Astrocyte (in vitro differentiated cells and primary cell): ENCODE measurements at regions not wholly inside any gene's neighbourhood (a gene's known extent, or its start where the extent isn't known, plus 50 kb on each side); places are given as distances from the start of the nearest gene placed in this dataset.

ENCODE experiments used
- DNase-seq: peaks from one replicate; pipeline ENCODE4 v3.0.0-alpha.2; 2010; ENCODE audit warnings: low read depth
- FAIRE-seq: peaks from 2 replicates; lab custom pipeline; 2011; peaks lifted over from hg19 to GRCh38; lab: Jason Lieb, UNC
- H2AFZ ChIP-seq: 2 replicates; pipeline ENCODE4 v1.6.0; 2012; ENCODE audit warnings: low read depth, low read length, inconsistent platforms
- H3K27ac ChIP-seq: 2 replicates; pipeline ENCODE4 v1.5.1; 2011; ENCODE audit warnings: low read depth, low read length, inconsistent platforms
- H3K27me3 ChIP-seq: 2 replicates; pipeline ENCODE4 v1.6.0; 2011; ENCODE audit warnings: low read length, inconsistent platforms; ENCODE audit not compliant: insufficient read depth
- H3K36me3 ChIP-seq: 2 replicates; pipeline ENCODE4 v1.5.1; 2011; ENCODE audit warnings: low read length, inconsistent platforms; ENCODE audit not compliant: insufficient read depth
- H3K4me1 ChIP-seq: 2 replicates; pipeline ENCODE4 v1.5.1; 2011; ENCODE audit warnings: low read length, inconsistent platforms; ENCODE audit not compliant: insufficient read depth
- H3K4me2 ChIP-seq: 2 replicates; pipeline ENCODE4 v1.6.0; 2012; ENCODE audit warnings: low read length, inconsistent platforms
- H3K4me3 ChIP-seq: 2 replicates; pipeline ENCODE4 v1.5.1; 2011; ENCODE audit warnings: low read depth, mild to moderate bottlenecking, low read length, inconsistent platforms; ENCODE audit not compliant: insufficient read depth
- H3K79me2 ChIP-seq: 2 replicates; pipeline ENCODE4 v1.6.0; 2012; ENCODE audit warnings: mild to moderate bottlenecking, low read length, inconsistent platforms; ENCODE audit not compliant: insufficient read depth
- H3K9ac ChIP-seq: 2 replicates; pipeline ENCODE4 v1.6.0; 2012; ENCODE audit warnings: mild to moderate bottlenecking, low read length, inconsistent platforms
- H3K9me3 ChIP-seq: 2 replicates; pipeline ENCODE4 v1.5.1; 2012; ENCODE audit warnings: low read depth, mild to moderate bottlenecking, low read length, inconsistent platforms; ENCODE audit not compliant: insufficient read depth
- H4K20me1 ChIP-seq: 2 replicates; pipeline ENCODE4 v1.6.0; 2012; ENCODE audit warnings: low read length, inconsistent platforms; ENCODE audit not compliant: insufficient read depth
- H3K27ac Mint-ChIP-seq: one replicate; pipeline ENCODE4 v1.8.0; 2021; ENCODE audit warnings: mild to moderate bottlenecking, mixed read lengths; ENCODE audit not compliant: unreplicated experiment
- H3K27me3 Mint-ChIP-seq: one replicate; pipeline ENCODE4 v1.8.0; 2021; ENCODE audit warnings: low read depth, mixed read lengths; ENCODE audit not compliant: unreplicated experiment
- H3K36me3 Mint-ChIP-seq: one replicate; pipeline ENCODE4 v1.8.0; 2021; ENCODE audit warnings: low read depth, mixed read lengths; ENCODE audit not compliant: unreplicated experiment
- H3K4me1 Mint-ChIP-seq: one replicate; pipeline ENCODE4 v1.8.0; 2021; ENCODE audit warnings: low read depth, mixed read lengths; ENCODE audit not compliant: unreplicated experiment
- H3K4me3 Mint-ChIP-seq: one replicate; pipeline ENCODE4 v1.8.0; 2021; ENCODE audit warnings: mild to moderate bottlenecking, moderate library complexity, mixed read lengths; ENCODE audit not compliant: unreplicated experiment
- H3K9me3 Mint-ChIP-seq: one replicate; pipeline ENCODE4 v1.8.0; 2021; ENCODE audit warnings: mild to moderate bottlenecking, mixed read lengths; ENCODE audit not compliant: unreplicated experiment
- CTCF ChIP-seq: IDR thresholded peaks from 2 replicates; pipeline ENCODE4 v1.5.1; 2011; ENCODE audit warnings: low read depth, mild to moderate bottlenecking, inconsistent platforms, low read length, moderate library complexity; ENCODE audit not compliant: insufficient read depth
- EZH2 ChIP-seq: IDR thresholded peaks from 2 replicates; pipeline ENCODE4 v1.6.1; 2012; ENCODE audit warnings: mild to moderate bottlenecking, low read length, inconsistent platforms; ENCODE audit not compliant: insufficient read depth

- Mint-ChIP-seq H3K9me3 (peaks cover 4% of the 10 kb centered on the region), H3K4me3 (no peak overlapping the region), H3K36me3 (no peaks in the 10 kb centered on the region), H3K4me1 (no peaks in the 10 kb centered on the region), H3K27ac (no peak overlapping the region), H3K27me3 (peaks cover 33% of the 10 kb centered on the region)
- Histone ChIP-seq H3K79me2 (no peaks in the 10 kb centered on the region), H3K4me2 (no peak overlapping the region), H3K4me3 (no peak overlapping the region), H3K27ac (no peak overlapping the region), H3K9ac (no peak overlapping the region), H2AFZ (no peak overlapping the region), H4K20me1 (no peaks in the 10 kb centered on the region), H3K36me3 (no peaks in the 10 kb centered on the region), H3K4me1 (no peaks in the 10 kb centered on the region), H3K27me3 (peaks cover 3% of the 10 kb centered on the region), H3K9me3 (no peaks in the 10 kb centered on the region)
- no peak for FAIRE-seq
- DNase-seq: no peak
- TF ChIP-seq EZH2 (no peak), CTCF (no peak)
Measured at GRCh38 chr11:93958991-93959390, 62.2 kb upstream of the HEPHL1 start.

- H3K4me3 ChIP-seq: no peak overlapping the region
- H3K4me2 ChIP-seq: no peak overlapping the region
- peaks cover 36% of the 10 kb centered on the region for H3K27me3 Mint-ChIP-seq
- no peak for DNase-seq
- no peaks in the 10 kb centered on the region for H3K36me3 ChIP-seq
- H3K9me3 Mint-ChIP-seq: peaks cover 4% of the 10 kb centered on the region
- no peaks in the 10 kb centered on the region for H3K4me1 Mint-ChIP-seq
- H3K27me3 ChIP-seq: peaks cover 3% of the 10 kb centered on the region
- no peaks in the 10 kb centered on the region for H3K79me2 ChIP-seq
- no peak for FAIRE-seq
- no peak overlapping the region for H3K27ac Mint-ChIP-seq
- H3K27ac ChIP-seq: no peak overlapping the region
- no peak overlapping the region for H3K9ac ChIP-seq
- H3K36me3 Mint-ChIP-seq: no peaks in the 10 kb centered on the region
- TF ChIP-seq CTCF (no peak), EZH2 (no peak)
- no peak overlapping the region for H2AFZ ChIP-seq
- H3K4me3 Mint-ChIP-seq: no peak overlapping the region
- H3K4me1 ChIP-seq: no peaks in the 10 kb centered on the region
- H3K9me3 ChIP-seq: no peaks in the 10 kb centered on the region
- H4K20me1 ChIP-seq: no peaks in the 10 kb centered on the region
Measured at GRCh38 chr11:93959663-93960062, 61.5 kb upstream of the HEPHL1 start.

GRCh38 chr11:93963072-93963471 is 58.1 kb upstream of the HEPHL1 start:
- H3K79me2 ChIP-seq: no peaks in the 10 kb centered on the region
- H3K9ac ChIP-seq: no peak overlapping the region
- TF ChIP-seq EZH2 (no peak), CTCF (no peak)
- H3K4me2 ChIP-seq: no peak overlapping the region
- no peak for FAIRE-seq
- H3K4me1 ChIP-seq: no peaks in the 10 kb centered on the region
- H3K27ac ChIP-seq: no peak overlapping the region
- H4K20me1 ChIP-seq: no peaks in the 10 kb centered on the region
- DNase-seq: no peak
- H3K4me3 Mint-ChIP-seq: no peak overlapping the region
- H3K27me3 ChIP-seq: peaks cover 3% of the 10 kb centered on the region
- H3K9me3 Mint-ChIP-seq: peaks cover 2% of the 10 kb centered on the region
- H3K4me1 Mint-ChIP-seq: no peaks in the 10 kb centered on the region
- H3K27me3 Mint-ChIP-seq: peaks cover 15% of the 10 kb centered on the region
- H3K9me3 ChIP-seq: no peaks in the 10 kb centered on the region
- H3K27ac Mint-ChIP-seq: no peak overlapping the region
- H3K4me3 ChIP-seq: no peak overlapping the region
- no peak overlapping the region for H2AFZ ChIP-seq
- no peaks in the 10 kb centered on the region for H3K36me3 ChIP-seq
- no peaks in the 10 kb centered on the region for H3K36me3 Mint-ChIP-seq
